PC-9 (cell line): ENCODE measurements at regions not wholly inside any gene's neighbourhood (a gene's known extent, or its start where the extent isn't known, plus 50 kb on each side); places are given as distances from the start of the nearest gene placed in this dataset.

ENCODE experiments used
- BruUV-seq: library from RNA; stranded (reverse); fragments of 400-500 nt; replicated peaks from 2 replicates; lab custom pipeline; 2021; lab: Mats Ljungman, UMichigan
- CTCF ChIA-PET: fragments of 300-600 bp; sonication (Branson Sonifier 250); formaldehyde crosslinking; loops from one replicate; lab custom pipeline; 2022; ENCODE audit warnings: antibody characterized with exemption; lab: Charles Lee
- POLR2A ChIA-PET: fragments of 300-600 bp; sonication (Branson Sonifier 250); formaldehyde crosslinking; loops from one replicate; lab custom pipeline; 2022; ENCODE audit warnings: antibody characterized with exemption; ENCODE audit not compliant: unreplicated experiment; lab: Charles Lee
- DNase-seq, 2 experiments: peaks; one replicate each; pipeline versions ENCODE4 v3.0.0 to v3.0.0-alpha.2; 2015 to 2022; ENCODE audit warnings: mixed read lengths in 1 of 2
- H2AFZ ChIP-seq: fragments of 200-600 bp; sonication (generic); 2 replicates; pipeline ENCODE4 v1.8.1; 2017; ENCODE audit warnings: antibody characterized with exemption
- H3F3A ChIP-seq: fragments of 200-600 bp; sonication (generic); 2 replicates; pipeline ENCODE4 v1.8.1; 2017; ENCODE audit warnings: antibody characterized with exemption, mild to moderate bottlenecking, low read depth; ENCODE audit not compliant: insufficient read depth
- H3K27ac ChIP-seq: fragments of 200-600 bp; sonication (generic); 2 replicates; pipeline ENCODE4 v1.6.1; 2016; ENCODE audit warnings: mixed run types
- H3K27me3 ChIP-seq: fragments of 200-600 bp; sonication (generic); 2 replicates; pipeline ENCODE4 v1.6.1; 2016; ENCODE audit warnings: low read depth, mixed run types; ENCODE audit not compliant: insufficient read depth
- H3K36me3 ChIP-seq: fragments of 200-600 bp; sonication (generic); 2 replicates; pipeline ENCODE4 v1.6.1; 2016; ENCODE audit warnings: low read depth, mixed run types
- H3K4me1 ChIP-seq: fragments of 200-600 bp; sonication (generic); replicated peaks from 2 replicates; pipeline ENCODE4 v1.6.1; 2016; ENCODE audit warnings: mixed run types; ENCODE audit not compliant: insufficient read depth
- H3K4me2 ChIP-seq: fragments of 200-600 bp; sonication (generic); 2 replicates; pipeline ENCODE4 v1.6.1; 2017; ENCODE audit warnings: mixed run types
- H3K4me3 ChIP-seq: fragments of 200-600 bp; sonication (generic); 2 replicates; pipeline ENCODE4 v1.6.1; 2016; ENCODE audit warnings: mixed run types
- H3K79me2 ChIP-seq: fragments of 200-600 bp; sonication (generic); 2 replicates; pipeline ENCODE4 v1.6.1; 2017; ENCODE audit warnings: low read depth, mixed run types
- H3K9me2 ChIP-seq: fragments of 200-600 bp; sonication (generic); 2 replicates; pipeline ENCODE4 v1.8.1; 2017; ENCODE audit warnings: mild to moderate bottlenecking; ENCODE audit not compliant: insufficient read depth
- H3K9me3 ChIP-seq: fragments of 200-600 bp; sonication (generic); 2 replicates; pipeline ENCODE4 v1.8.1; 2016; ENCODE audit warnings: low read depth; ENCODE audit not compliant: insufficient read depth
- H4K20me1 ChIP-seq: fragments of 200-600 bp; sonication (generic); 2 replicates; pipeline ENCODE4 v1.8.1; 2017; ENCODE audit not compliant: insufficient read depth
- EZH2 ChIP-seq: fragments of 200-600 bp; sonication (generic); IDR thresholded peaks from 2 replicates; pipeline ENCODE4 v1.8.0; 2017; ENCODE audit warnings: antibody characterized with exemption, low read depth
- intact Hi-C: fragments of 100-400 bp; cut with micrococcal nuclease; formaldehyde crosslinking; loops from one replicate; pipeline ENCODE4 v1.10.0; 2022; ENCODE audit not compliant: unreplicated experiment
- TF ChIP-seq, protein P1 (sequence below): fragments of 200-600 bp; sonication (generic); conservative IDR thresholded peaks from 2 replicates; pipeline ENCODE4 v1.6.1; 2017; ENCODE audit warnings: mixed run types, antibody characterized with exemption, mild to moderate bottlenecking, moderate library complexity

- TF ChIP-seq, protein P1, sequence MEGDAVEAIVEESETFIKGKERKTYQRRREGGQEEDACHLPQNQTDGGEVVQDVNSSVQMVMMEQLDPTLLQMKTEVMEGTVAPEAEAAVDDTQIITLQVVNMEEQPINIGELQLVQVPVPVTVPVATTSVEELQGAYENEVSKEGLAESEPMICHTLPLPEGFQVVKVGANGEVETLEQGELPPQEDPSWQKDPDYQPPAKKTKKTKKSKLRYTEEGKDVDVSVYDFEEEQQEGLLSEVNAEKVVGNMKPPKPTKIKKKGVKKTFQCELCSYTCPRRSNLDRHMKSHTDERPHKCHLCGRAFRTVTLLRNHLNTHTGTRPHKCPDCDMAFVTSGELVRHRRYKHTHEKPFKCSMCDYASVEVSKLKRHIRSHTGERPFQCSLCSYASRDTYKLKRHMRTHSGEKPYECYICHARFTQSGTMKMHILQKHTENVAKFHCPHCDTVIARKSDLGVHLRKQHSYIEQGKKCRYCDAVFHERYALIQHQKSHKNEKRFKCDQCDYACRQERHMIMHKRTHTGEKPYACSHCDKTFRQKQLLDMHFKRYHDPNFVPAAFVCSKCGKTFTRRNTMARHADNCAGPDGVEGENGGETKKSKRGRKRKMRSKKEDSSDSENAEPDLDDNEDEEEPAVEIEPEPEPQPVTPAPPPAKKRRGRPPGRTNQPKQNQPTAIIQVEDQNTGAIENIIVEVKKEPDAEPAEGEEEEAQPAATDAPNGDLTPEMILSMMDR, result no peak
- no peak for TF ChIP-seq EZH2
- H3K4me2 ChIP-seq, result no peak overlapping the region
- no peaks in the 10 kb centered on the region for H3K36me3 ChIP-seq
- intact Hi-C loops, result no loop called here
- no peak overlapping the region for H3K4me3 ChIP-seq
- CTCF ChIA-PET, result no interaction called here
- H3K4me1 ChIP-seq, result no peaks in the 10 kb centered on the region
- H3K27me3 ChIP-seq, result no peaks in the 10 kb centered on the region
- no peaks in the 10 kb centered on the region for H3K9me2 ChIP-seq
- no peaks in the 10 kb centered on the region for H3K79me2 ChIP-seq
- DNase-seq, result no peak
- no peaks in the 10 kb centered on the region for H4K20me1 ChIP-seq
- no TSS peak for BruUV-seq
- no peak overlapping the region for H2AFZ ChIP-seq
- POLR2A ChIA-PET, result no interaction called here
- H3K9me3 ChIP-seq, result no peaks in the 10 kb centered on the region
- no peak overlapping the region for H3K27ac ChIP-seq
- H3F3A ChIP-seq, result no peaks in the 10 kb centered on the region
Measured at GRCh38 chr4:38357546-38357945, 306.5 kb upstream of the KLF3 start.

DNA sequence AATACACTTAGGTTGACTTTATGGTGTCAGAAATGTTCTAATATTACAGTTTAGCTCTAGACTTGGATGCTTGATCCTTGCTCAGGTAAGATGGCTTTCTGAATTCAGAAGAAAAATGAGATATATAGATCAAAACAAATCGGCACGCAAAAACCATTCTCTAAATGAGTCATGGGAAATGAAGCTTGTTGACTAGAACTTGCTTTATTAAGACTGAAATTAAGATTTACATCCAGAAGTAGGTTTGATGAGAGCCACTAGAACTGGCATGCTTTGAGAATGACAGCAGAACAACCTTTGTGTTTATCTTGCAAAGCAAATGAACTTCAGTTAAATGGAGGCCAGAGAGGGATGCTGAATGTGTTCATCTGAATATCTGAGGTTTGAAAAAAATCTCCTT lies 304.9 kb upstream of the KLF3 start:
- Histone ChIP-seq H3K27me3 (no peaks in the 10 kb centered on the region), H3K4me2 (no peak overlapping the region), H3K27ac (no peak overlapping the region), H3K4me3 (no peak overlapping the region), H3K4me1 (no peaks in the 10 kb centered on the region), H3K9me2 (no peaks in the 10 kb centered on the region), H3K79me2 (no peaks in the 10 kb centered on the region), H3K36me3 (no peaks in the 10 kb centered on the region), H3F3A (no peaks in the 10 kb centered on the region), H4K20me1 (no peaks in the 10 kb centered on the region), H2AFZ (no peak overlapping the region), H3K9me3 (no peaks in the 10 kb centered on the region)
- intact Hi-C loops, result no loop called here
- no TSS peak for BruUV-seq
- TF ChIP-seq EZH2, result no peak
- TF ChIP-seq, protein P1, result no peak
- CTCF ChIA-PET, result no interaction called here
- DNase-seq, result no peak
- POLR2A ChIA-PET, result no interaction called here

DNA sequence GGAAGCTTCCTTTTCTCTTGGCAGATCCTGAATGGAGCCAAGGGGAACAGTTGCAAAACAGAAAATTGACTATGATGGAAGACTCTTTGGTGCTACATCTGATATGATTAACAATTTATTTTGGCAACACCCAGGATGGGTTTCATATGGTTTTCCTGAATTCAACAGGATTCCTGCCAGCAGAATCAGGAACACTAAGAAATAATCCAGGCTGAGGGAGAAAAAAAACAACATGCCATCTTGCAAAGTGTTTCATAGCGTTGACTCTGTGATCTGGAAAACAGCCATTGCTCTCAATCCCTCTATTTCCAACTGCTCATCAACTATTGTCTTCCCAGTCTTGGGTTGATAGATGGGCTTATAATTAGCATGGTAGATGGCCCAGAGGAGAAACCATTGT lies 303.8 kb upstream of the KLF3 start:
- Histone ChIP-seq H3K27me3 (no peaks in the 10 kb centered on the region), H4K20me1 (no peaks in the 10 kb centered on the region), H3K4me3 (no peak overlapping the region), H3K36me3 (no peaks in the 10 kb centered on the region), H3K27ac (no peak overlapping the region), H3K4me2 (no peak overlapping the region), H3K9me3 (no peaks in the 10 kb centered on the region), H3K4me1 (no peaks in the 10 kb centered on the region), H2AFZ (no peak overlapping the region), H3F3A (no peaks in the 10 kb centered on the region), H3K79me2 (no peaks in the 10 kb centered on the region), H3K9me2 (no peaks in the 10 kb centered on the region)
- no TSS peak for BruUV-seq
- POLR2A ChIA-PET, result no interaction called here
- CTCF ChIA-PET, result no interaction called here
- intact Hi-C loops, result no loop called here
- TF ChIP-seq, protein P1, result no peak
- no peak for TF ChIP-seq EZH2
- no peak for DNase-seq
